ENCODE measurements at regions not wholly inside any gene's neighbourhood (a gene's known extent, or its start where the extent isn't known, plus 50 kb on each side); places are given as distances from the start of the nearest gene placed in this dataset.

DNA sequence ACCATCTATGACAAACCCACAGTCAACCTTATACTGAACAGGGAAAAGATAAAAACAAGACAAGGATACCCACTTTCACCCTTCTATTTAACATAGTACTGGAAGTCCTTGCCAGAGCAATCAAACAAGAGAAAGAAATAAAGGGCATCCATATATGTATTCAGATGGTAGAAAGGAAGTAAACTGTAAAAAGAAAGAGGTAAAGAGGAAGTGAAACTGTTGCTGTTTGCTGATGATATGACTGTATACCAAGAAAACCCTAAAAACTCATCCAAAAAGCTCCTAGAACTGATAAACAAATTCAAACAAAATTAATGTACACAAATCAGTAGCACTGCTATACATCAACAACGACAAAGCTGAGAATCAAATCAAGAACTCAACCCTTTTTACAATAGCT is 538.7 kb upstream of the PABPC4L start:
- no peaks in the 10 kb centered on the region for H3K4me1 ChIP-seq (ENCODE audit: insufficient read depth, low read length)
- no peaks in the 10 kb centered on the region for H3K27me3 ChIP-seq (ENCODE audit: insufficient read depth, low read length)
- no peak overlapping the region for H3K27ac ChIP-seq (ENCODE audit: low read depth, low read length)
- H3K4me2 ChIP-seq (ENCODE audit: insufficient read depth, low read length): no peak overlapping the region
- H3K4me3 ChIP-seq (ENCODE audit: insufficient read depth, low read length): no peak overlapping the region
- no peak overlapping the region for H2AFZ ChIP-seq (ENCODE audit: low read length)
- no peak for TF ChIP-seq CTCF (IDR thresholded peaks at IDR 0.05; ENCODE audit: extremely low read depth, low read depth, low read length)
- H3K79me2 ChIP-seq (ENCODE audit: insufficient read depth, low read length): no peaks in the 10 kb centered on the region
- H4K20me1 ChIP-seq (ENCODE audit: insufficient read depth, low read length): no peaks in the 10 kb centered on the region
- peaks cover 2% of the 10 kb centered on the region for H3K9me3 ChIP-seq (ENCODE audit: low read depth, low read length)
- DNase-seq (ENCODE audit: insufficient read length, low spot score, missing footprints): no peak
- H3K36me3 ChIP-seq (ENCODE audit: insufficient read depth, low read length): no peaks in the 10 kb centered on the region

DNA sequence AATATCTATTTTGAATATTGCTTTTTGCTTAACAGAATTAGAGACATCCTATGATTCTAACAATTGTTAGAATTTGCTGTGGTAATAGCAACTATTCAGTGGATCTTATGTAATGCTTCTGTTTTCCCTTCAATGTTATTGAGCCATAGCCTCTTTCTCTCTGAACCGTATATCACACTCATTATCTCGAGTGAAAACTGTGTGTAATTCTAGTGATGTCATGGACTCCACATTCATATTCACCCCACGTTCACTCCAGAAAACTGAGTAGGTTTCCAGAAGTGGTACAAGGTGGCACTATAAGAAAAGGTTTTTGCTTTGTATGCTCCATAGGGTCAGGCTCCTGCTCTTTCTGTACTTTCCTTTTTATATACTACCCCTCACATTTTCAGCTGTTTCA is 534.3 kb upstream of the PABPC4L start:
- no peak overlapping the region for H3K4me2 ChIP-seq (ENCODE audit: insufficient read depth, low read length)

DNA sequence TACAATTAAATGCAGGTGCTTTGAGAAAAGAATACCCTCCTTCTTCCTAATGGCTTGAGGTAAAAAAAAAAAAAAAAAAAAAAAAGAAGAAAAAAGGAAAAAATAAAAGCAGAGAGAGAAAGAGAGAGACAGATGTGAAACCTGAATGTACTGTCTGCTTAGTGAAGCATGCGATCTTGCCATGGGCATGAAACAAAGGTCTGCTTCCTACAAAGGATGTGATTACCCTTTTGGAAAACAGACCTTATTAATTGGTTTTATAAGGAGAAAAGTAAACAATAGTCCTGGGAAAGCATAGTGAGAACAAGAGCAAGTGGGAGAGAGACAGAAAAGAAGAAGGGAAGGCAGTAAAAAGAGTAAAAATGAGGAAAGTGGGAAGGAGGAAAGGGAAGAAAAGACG is 526.1 kb upstream of the PABPC4L start:
- H3K9me3 ChIP-seq (ENCODE audit: low read depth, low read length): peaks cover 2% of the 10 kb centered on the region
- no peaks in the 10 kb centered on the region for H4K20me1 ChIP-seq (ENCODE audit: insufficient read depth, low read length)
- no peak overlapping the region for H3K4me2 ChIP-seq (ENCODE audit: insufficient read depth, low read length)
- no peaks in the 10 kb centered on the region for H3K79me2 ChIP-seq (ENCODE audit: insufficient read depth, low read length)
- H2AFZ ChIP-seq (ENCODE audit: low read length): no peak overlapping the region
- H3K4me3 ChIP-seq (ENCODE audit: insufficient read depth, low read length): no peak overlapping the region
- H3K27ac ChIP-seq (ENCODE audit: low read depth, low read length): no peak overlapping the region
- no peaks in the 10 kb centered on the region for H3K36me3 ChIP-seq (ENCODE audit: insufficient read depth, low read length)
- TF ChIP-seq CTCF (IDR thresholded peaks at IDR 0.05; ENCODE audit: extremely low read depth, low read depth, low read length): no peak
- no peaks in the 10 kb centered on the region for H3K27me3 ChIP-seq (ENCODE audit: insufficient read depth, low read length)
- DNase-seq (ENCODE audit: insufficient read length, low spot score, missing footprints): no peak
- H3K4me1 ChIP-seq (ENCODE audit: insufficient read depth, low read length): no peaks in the 10 kb centered on the region

More for the DNA sequence above, 534.3 kb upstream of the PABPC4L start:
- no peak for TF ChIP-seq CTCF (IDR thresholded peaks at IDR 0.05; ENCODE audit: extremely low read depth, low read depth, low read length)
- Histone ChIP-seq H3K79me2 (ENCODE audit: insufficient read depth, low read length) (no peaks in the 10 kb centered on the region), H3K27ac (ENCODE audit: low read depth, low read length) (no peak overlapping the region), H4K20me1 (ENCODE audit: insufficient read depth, low read length) (no peaks in the 10 kb centered on the region), H3K9me3 (ENCODE audit: low read depth, low read length) (no peaks in the 10 kb centered on the region), H3K36me3 (ENCODE audit: insufficient read depth, low read length) (no peaks in the 10 kb centered on the region), H3K27me3 (ENCODE audit: insufficient read depth, low read length) (no peaks in the 10 kb centered on the region), H3K4me3 (ENCODE audit: insufficient read depth, low read length) (no peak overlapping the region), H2AFZ (ENCODE audit: low read length) (no peak overlapping the region), H3K4me1 (ENCODE audit: insufficient read depth, low read length) (no peaks in the 10 kb centered on the region)
- DNase-seq (ENCODE audit: insufficient read length, low spot score, missing footprints): no peak

DNA sequence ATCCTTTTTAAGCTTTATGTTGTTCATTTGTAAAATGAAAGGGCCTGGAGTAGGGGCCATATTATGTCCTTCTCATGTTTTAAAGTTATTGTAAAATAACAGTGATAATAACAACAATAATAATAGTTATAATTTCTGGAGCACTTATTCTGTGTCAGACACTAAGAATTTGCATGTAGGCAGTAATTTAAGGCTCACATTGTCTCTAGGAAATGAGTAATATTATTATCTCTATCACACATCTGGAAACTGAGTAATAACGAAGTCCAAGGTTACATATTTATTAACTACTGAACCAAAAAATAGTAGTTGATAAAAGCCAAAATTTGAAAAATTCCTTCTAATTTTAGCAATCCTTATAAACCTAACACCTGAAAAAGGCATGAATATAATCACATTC is 520.7 kb upstream of the PABPC4L start:
- Histone ChIP-seq H3K9me3 (ENCODE audit: low read depth, low read length) (no peaks in the 10 kb centered on the region), H3K27ac (ENCODE audit: low read depth, low read length) (no peak overlapping the region), H3K4me3 (ENCODE audit: insufficient read depth, low read length) (no peak overlapping the region), H3K4me1 (ENCODE audit: insufficient read depth, low read length) (no peaks in the 10 kb centered on the region), H3K79me2 (ENCODE audit: insufficient read depth, low read length) (no peaks in the 10 kb centered on the region), H3K27me3 (ENCODE audit: insufficient read depth, low read length) (no peaks in the 10 kb centered on the region), H4K20me1 (ENCODE audit: insufficient read depth, low read length) (no peaks in the 10 kb centered on the region), H2AFZ (ENCODE audit: low read length) (no peak overlapping the region), H3K36me3 (ENCODE audit: insufficient read depth, low read length) (no peaks in the 10 kb centered on the region), H3K4me2 (ENCODE audit: insufficient read depth, low read length) (no peak overlapping the region)
- no peak for TF ChIP-seq CTCF (IDR thresholded peaks at IDR 0.05; ENCODE audit: extremely low read depth, low read depth, low read length)
- no peak for DNase-seq (ENCODE audit: insufficient read length, low spot score, missing footprints)

Measured in osteoblast (primary cell).